ENCODE measurements at regions not wholly inside any gene's neighbourhood (a gene's known extent, or its start where the extent isn't known, plus 50 kb on each side); places are given as distances from the start of the nearest gene placed in this dataset.

DNA sequence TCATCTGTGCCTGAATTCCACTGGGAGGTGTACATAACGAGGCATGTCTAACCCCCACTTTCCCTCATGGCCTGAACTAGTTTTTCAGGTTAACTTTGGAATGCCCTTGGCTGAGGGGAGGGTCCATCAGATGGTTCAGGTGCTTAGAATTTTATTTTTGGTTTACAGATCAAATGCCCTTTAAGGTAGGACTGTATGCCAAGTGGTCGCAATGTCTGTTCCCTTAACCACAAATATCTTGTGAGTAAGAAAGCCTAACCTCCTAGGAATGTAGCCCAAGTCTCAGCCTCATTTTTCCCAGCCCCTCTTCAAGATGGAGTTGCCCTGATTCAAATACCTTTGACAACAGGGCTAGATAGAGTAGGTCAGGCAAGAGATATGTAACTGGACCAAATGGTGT, 78.4 kb downstream of the RNASET2 start:
- TF ChIP-seq, protein P1, sequence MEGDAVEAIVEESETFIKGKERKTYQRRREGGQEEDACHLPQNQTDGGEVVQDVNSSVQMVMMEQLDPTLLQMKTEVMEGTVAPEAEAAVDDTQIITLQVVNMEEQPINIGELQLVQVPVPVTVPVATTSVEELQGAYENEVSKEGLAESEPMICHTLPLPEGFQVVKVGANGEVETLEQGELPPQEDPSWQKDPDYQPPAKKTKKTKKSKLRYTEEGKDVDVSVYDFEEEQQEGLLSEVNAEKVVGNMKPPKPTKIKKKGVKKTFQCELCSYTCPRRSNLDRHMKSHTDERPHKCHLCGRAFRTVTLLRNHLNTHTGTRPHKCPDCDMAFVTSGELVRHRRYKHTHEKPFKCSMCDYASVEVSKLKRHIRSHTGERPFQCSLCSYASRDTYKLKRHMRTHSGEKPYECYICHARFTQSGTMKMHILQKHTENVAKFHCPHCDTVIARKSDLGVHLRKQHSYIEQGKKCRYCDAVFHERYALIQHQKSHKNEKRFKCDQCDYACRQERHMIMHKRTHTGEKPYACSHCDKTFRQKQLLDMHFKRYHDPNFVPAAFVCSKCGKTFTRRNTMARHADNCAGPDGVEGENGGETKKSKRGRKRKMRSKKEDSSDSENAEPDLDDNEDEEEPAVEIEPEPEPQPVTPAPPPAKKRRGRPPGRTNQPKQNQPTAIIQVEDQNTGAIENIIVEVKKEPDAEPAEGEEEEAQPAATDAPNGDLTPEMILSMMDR (IDR thresholded peaks at IDR 0.05) = no peak

DNA sequence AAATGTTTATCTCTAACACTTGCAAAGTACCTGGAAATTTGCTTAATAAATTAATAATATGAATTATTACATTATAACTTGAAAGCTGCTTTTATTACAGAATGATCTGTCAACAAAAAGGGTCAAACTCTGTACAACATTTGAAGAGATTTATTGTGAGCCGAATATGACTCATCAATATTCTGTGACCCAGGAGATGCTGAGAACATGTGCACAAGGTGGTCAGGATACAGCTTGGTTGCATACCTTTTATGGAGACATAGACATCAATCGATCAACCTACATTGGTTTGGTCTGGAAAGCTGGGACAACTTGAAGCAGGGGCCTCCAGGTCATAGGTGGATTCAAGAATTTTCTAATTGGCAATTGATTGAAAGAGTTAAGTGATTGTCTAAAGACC, 79.0 kb downstream of the RNASET2 start:
- TF ChIP-seq, protein P1 (IDR thresholded peaks at IDR 0.05) = no peak

DNA sequence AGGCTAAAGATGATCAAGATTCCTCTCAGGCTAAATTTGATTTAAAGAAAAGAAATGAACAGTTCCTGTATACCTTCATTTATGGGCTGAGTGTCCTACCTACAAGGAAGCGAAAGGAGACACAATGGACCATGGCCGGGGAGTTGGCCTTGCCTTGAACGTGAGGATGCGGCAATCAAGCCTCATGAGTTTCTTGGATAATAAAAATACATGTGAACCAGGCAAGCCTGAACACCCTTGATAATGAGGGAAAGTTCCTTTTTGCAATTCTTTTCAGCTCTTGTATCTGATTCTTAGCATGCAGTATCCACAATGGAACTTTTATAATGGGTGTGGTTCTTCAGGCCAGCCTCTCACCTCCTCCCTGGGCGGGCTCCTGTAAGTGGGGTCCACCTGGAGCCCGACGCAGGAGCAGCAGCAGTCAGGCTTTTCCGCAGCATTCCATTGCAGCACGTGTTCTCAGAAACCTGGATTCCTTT, 83.8 kb downstream of the RNASET2 start:
- TF ChIP-seq, protein P1 (IDR thresholded peaks at IDR 0.05) = no peak

DNA sequence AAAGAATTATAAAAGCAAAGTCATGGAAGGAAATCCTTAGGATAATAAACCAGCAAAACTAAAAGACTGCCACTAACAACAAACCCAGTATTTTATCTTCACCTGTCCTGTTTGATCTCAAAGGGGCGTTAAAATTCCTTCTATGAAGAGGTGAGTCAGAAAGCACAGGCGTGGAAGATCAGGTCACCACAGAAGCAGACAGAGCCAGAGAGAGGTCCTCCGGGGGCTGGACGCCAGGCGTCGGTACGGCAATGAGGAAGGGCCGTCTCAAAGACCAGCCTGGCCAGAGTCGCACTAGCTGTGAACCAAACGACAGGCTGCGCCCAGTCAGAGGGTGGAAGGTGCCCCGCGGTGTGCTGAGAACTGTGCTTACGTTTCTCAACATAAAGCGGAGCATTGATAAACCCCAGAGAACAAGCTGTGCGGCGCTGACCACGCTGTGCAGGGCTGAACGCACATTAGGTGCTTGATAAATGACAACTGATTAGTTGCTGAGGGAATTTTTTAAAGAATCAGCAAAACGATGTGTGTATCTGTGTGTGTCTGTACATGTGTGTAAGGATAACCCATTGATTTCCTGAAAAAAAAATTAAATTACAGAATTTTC, 85.6 kb downstream of the RNASET2 start:
- TF ChIP-seq, protein P1 (IDR thresholded peaks at IDR 0.05) = no peak

DNA sequence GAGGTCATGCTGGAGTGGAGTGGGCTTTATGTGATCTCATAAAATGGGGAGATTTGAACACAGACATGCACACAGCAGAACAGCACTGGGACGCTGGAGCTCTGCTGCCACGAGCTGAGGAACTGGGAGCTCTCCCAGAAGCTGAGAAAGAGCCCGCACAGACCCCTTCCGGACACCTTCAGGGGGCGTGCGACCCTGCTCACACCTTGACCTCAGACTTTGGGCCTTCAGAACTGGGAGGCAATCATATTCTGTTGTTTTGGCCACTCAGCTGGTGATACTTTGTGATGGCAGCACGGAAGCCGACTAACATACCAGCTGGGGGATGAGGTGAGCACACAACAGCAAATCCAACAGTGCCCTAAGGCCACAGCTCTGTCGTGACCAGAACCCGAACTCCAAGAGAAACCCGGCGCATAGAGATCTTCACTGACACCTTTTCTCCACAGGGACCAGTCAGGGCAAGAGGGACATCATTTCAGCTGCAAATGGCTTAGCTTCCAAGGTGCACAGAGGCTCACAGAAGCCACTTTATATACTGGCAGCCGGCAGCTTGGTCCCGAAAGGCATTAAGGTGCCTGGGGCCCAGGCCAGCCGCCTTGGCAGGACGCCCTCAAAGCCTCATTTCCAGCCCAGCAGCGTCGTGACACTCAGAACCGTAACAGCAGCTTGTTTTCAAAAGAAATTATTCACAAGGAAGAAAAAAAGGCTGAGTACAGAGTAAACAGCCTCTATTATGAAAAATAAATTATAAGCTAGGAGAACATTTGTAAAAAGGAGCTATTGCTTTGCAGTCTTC, 89.3 kb downstream of the RNASET2 start:
- TF ChIP-seq, protein P1 (IDR thresholded peaks at IDR 0.05) = no peak

DNA sequence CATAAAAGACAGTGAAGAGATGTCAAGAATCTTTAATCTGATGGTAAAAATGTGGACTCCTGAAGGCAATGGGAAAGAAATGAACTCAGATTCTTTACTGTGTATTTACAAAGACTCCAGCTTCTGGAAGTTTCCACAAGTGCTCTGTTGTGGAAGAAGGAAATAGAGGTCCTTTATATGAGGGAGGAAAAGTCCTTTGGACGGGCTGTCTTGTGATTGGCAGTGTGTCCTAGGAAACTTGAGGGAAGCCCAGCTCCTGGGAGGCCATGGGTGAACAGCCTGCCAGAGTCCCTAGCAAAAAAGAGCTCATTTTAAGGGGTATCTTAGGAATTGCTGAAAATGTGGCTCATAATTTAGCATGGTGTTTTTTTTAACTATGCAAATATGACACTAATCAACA, 92.0 kb downstream of the RNASET2 start:
- TF ChIP-seq, protein P1 (IDR thresholded peaks at IDR 0.05) = no peak

DNA sequence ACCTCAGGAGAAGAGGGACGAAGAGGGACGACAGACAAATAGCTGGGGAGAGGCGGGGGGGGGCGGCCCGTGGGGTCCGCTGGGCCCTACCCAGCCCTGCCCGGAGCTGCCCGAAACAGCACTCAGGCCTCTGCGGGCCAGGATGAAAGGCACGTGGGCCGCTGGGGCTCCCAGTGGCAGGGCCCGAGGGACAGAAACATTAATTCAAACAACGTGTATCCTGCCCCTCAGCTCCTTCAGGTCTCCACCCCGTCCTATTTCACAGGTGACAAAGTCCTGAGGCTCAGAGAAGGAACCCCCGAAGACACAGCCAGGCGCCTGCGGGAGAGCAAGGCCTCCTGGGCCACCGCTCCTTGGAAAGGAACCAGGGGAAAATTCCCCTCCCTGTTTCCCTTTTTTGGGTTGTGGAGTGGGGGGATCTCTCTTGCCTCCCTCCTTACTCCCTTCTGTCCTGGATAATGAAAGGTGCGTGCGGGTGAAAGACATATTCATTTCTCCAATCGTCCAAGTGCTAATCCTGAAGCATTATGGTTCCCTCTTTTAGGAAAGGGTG, 93.3 kb downstream of the RNASET2 start:
- TF ChIP-seq, protein P1 (IDR thresholded peaks at IDR 0.05) = no peak
